H9 (cell line): ENCODE measurements at regions not wholly inside any gene's neighbourhood (a gene's known extent, or its start where the extent isn't known, plus 50 kb on each side); places are given as distances from the start of the nearest gene placed in this dataset.

Experiments used
- DNase-seq: peaks from one replicate; pipeline ENCODE4 v3.0.0-alpha.2; 2017
- H2AFZ ChIP-seq: one replicate; pipeline ENCODE4 v1.6.1; 2013; ENCODE audit warnings: mild to moderate bottlenecking, low read length, control low read depth, moderate library complexity
- H2AK5ac ChIP-seq: 2 replicates; pipeline ENCODE4 v1.6.1; 2013; ENCODE audit warnings: low read length, control low read depth, mixed read lengths; ENCODE audit not compliant: insufficient read length
- H2BK120ac ChIP-seq: one replicate; pipeline ENCODE4 v1.6.1; 2013; ENCODE audit warnings: low read depth, mild to moderate bottlenecking, low read length, control low read depth, inconsistent platforms; ENCODE audit not compliant: poor library complexity, severe bottlenecking
- H2BK12ac ChIP-seq: 2 replicates; pipeline ENCODE4 v1.6.1; 2013; ENCODE audit warnings: low read length, control low read depth, mixed read lengths, low read depth; ENCODE audit not compliant: insufficient read length
- H2BK15ac ChIP-seq: 2 replicates; pipeline ENCODE4 v1.6.1; 2013; ENCODE audit warnings: low read depth, low read length, control low read depth
- H2BK20ac ChIP-seq: one replicate; pipeline ENCODE4 v1.6.1; 2013; ENCODE audit warnings: low read depth, mild to moderate bottlenecking, low read length, control low read depth, inconsistent platforms; ENCODE audit not compliant: poor library complexity, severe bottlenecking
- H2BK5ac ChIP-seq: 2 replicates; pipeline ENCODE4 v1.6.1; 2013; ENCODE audit warnings: low read length, control low read depth, mixed read lengths; ENCODE audit not compliant: insufficient read length
- H3K14ac ChIP-seq: 2 replicates; pipeline ENCODE4 v1.6.1; 2013; ENCODE audit warnings: low read length, control low read depth; ENCODE audit not compliant: insufficient read depth
- H3K18ac ChIP-seq: 2 replicates; pipeline ENCODE4 v1.6.1; 2013; ENCODE audit warnings: low read depth, mild to moderate bottlenecking, mixed read lengths, low read length, control low read depth; ENCODE audit not compliant: insufficient read length
- H3K23ac ChIP-seq: 2 replicates; pipeline ENCODE4 v1.6.1; 2013; ENCODE audit warnings: low read length, control low read depth, mixed read lengths, low read depth; ENCODE audit not compliant: insufficient read length
- H3K23me2 ChIP-seq: 2 replicates; pipeline ENCODE4 v1.6.1; 2013; ENCODE audit warnings: low read depth, mild to moderate bottlenecking, mixed read lengths, low read length, control low read depth; ENCODE audit not compliant: insufficient read length, poor library complexity, severe bottlenecking
- H3K27ac ChIP-seq: 2 replicates; pipeline ENCODE4 v1.5.1; 2013; ENCODE audit warnings: low read length, control low read depth, mixed read lengths, low read depth; ENCODE audit not compliant: insufficient read length
- H3K27me3 ChIP-seq: 2 replicates; pipeline ENCODE4 v1.6.1; 2013; ENCODE audit warnings: low read length, control low read depth, inconsistent platforms; ENCODE audit not compliant: insufficient read depth
- H3K4ac ChIP-seq: 2 replicates; pipeline ENCODE4 v1.6.1; 2013; ENCODE audit warnings: low read depth, mild to moderate bottlenecking, control low read depth, inconsistent platforms, low read length, moderate library complexity
- H3K4me1 ChIP-seq: 2 replicates; pipeline ENCODE4 v1.6.1; 2013; ENCODE audit warnings: low read length, control low read depth, inconsistent platforms; ENCODE audit not compliant: insufficient read depth
- H3K4me2 ChIP-seq: 2 replicates; pipeline ENCODE4 v1.6.1; 2013; ENCODE audit warnings: low read length, control low read depth, mixed read lengths; ENCODE audit not compliant: insufficient read length, insufficient read depth
- H3K56ac ChIP-seq: 2 replicates; pipeline ENCODE4 v1.6.1; 2013; ENCODE audit warnings: low read depth, mild to moderate bottlenecking, mixed read lengths, low read length, control low read depth; ENCODE audit not compliant: insufficient read length
- H3K79me1 ChIP-seq: 2 replicates; pipeline ENCODE4 v1.6.1; 2013; ENCODE audit warnings: low read depth, mild to moderate bottlenecking, moderate library complexity, low read length, control low read depth, inconsistent platforms; ENCODE audit not compliant: insufficient read depth, poor library complexity, severe bottlenecking
- H3K79me2 ChIP-seq: 2 replicates; pipeline ENCODE4 v1.6.1; 2013; ENCODE audit warnings: low read length, control low read depth, inconsistent platforms; ENCODE audit not compliant: insufficient read depth
- H3K9ac ChIP-seq: 2 replicates; pipeline ENCODE4 v1.6.1; 2013; ENCODE audit warnings: low read length, control low read depth, mixed read lengths; ENCODE audit not compliant: insufficient read length; ENCODE audit errors: extremely low read depth
- H3K9me3 ChIP-seq: one replicate; pipeline ENCODE4 v1.6.1; 2013; ENCODE audit warnings: low read depth, low read length, inconsistent platforms; ENCODE audit not compliant: control insufficient read depth
- H3T11ph ChIP-seq: one replicate; pipeline ENCODE4 v1.6.1; 2013; ENCODE audit warnings: mild to moderate bottlenecking, low read length, control low read depth, inconsistent platforms
- H4K20me1 ChIP-seq: one replicate; pipeline ENCODE4 v1.6.1; 2013; ENCODE audit not compliant: control insufficient read depth, insufficient read length, insufficient read depth
- H4K5ac ChIP-seq: 2 replicates; pipeline ENCODE4 v1.6.1; 2013; ENCODE audit warnings: low read depth, mild to moderate bottlenecking, mixed read lengths, low read length, control low read depth; ENCODE audit not compliant: insufficient read length
- H4K8ac ChIP-seq: replicated peaks from 2 replicates; pipeline ENCODE4 v1.6.1; 2013; ENCODE audit warnings: low read length, control low read depth, mixed read lengths, low read depth; ENCODE audit not compliant: insufficient read length
- H4K91ac ChIP-seq: 2 replicates; pipeline ENCODE4 v1.6.1; 2013; ENCODE audit warnings: low read depth, mild to moderate bottlenecking, moderate library complexity, mixed read lengths, low read length, control low read depth; ENCODE audit not compliant: insufficient read length
- H3K27ac Mint-ChIP-seq, 3 experiments: 2 replicates in 2 of 3; 3 replicates in 1 of 3; pipeline ENCODE4 v1.8.0; 2020 to 2021; ENCODE audit warnings: mixed read lengths in 3 of 3, mild to moderate bottlenecking in 1 of 3, moderate library complexity in 1 of 3
- H3K27me3 Mint-ChIP-seq: 2 replicates; pipeline ENCODE4 v1.8.0; 2021; ENCODE audit warnings: low read depth, mild to moderate bottlenecking, moderate library complexity, mixed read lengths
- H3K36me3 Mint-ChIP-seq, 3 experiments: 2 replicates in 2 of 3; 3 replicates in 1 of 3; pipeline ENCODE4 v1.8.0; 2020 to 2021; ENCODE audit warnings: low read depth in 3 of 3, mixed read lengths in 3 of 3; ENCODE audit not compliant: insufficient read depth in 1 of 3
- H3K4me1 Mint-ChIP-seq, 2 experiments: 2 replicates each; pipeline ENCODE4 v1.8.0; 2020; ENCODE audit warnings: mixed read lengths in 2 of 2
- H3K4me3 Mint-ChIP-seq, 2 experiments: 2 replicates in 1 of 2; 3 replicates in 1 of 2; pipeline ENCODE4 v1.8.0; 2020 to 2021; ENCODE audit warnings: mild to moderate bottlenecking in 2 of 2, mixed read lengths in 2 of 2, moderate library complexity in 1 of 2
- H3K9me3 Mint-ChIP-seq, 2 experiments: 2 replicates in 1 of 2; 3 replicates in 1 of 2; pipeline ENCODE4 v1.8.0; 2020; ENCODE audit warnings: mild to moderate bottlenecking in 2 of 2, mixed read lengths in 2 of 2, moderate library complexity in 1 of 2
- WGBS: extraction: QIAGEN DNeasy Blood & Tissue Kit; methylation state at CpG from one replicate; pipeline ENCODE4 v1.1.7; 2013; ENCODE audit warnings: missing lambda C conversion rate, low lambda C conversion rate, mixed read lengths; ENCODE audit not compliant: insufficient read length; ENCODE audit errors: extremely low coverage; 5-methylcytosine and 5-hydroxymethylcytosine counted together
- TF ChIP-seq, protein P1 (sequence below): fragments of 200-600 bp; sonication (generic); conservative IDR thresholded peaks from 3 replicates; pipeline ENCODE4 v1.8.0; 2021; ENCODE audit warnings: antibody characterized with exemption, mild to moderate bottlenecking

DNA sequence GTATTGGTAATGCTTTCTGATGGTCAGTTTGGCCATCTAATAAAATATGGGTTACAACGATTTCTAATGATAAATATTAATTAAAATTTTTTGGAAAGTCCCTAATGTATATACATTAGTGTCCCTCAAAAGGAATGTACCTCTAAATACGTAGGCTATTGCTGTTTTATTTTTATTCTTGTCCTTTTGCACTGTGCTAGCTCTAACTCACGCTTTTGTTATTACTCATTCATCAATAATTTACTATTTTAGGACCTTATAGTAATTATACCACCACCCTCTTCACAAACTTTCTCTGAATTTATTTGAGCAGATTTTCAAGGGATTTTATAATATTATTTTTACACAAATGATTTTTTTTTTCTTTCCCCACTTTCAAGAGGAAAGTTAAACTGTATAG is 795.9 kb upstream of the PCDH9 start:
- H3K27ac Mint-ChIP-seq, result no peak overlapping the region
- no peak overlapping the region for H3K9ac ChIP-seq
- H3K27me3 Mint-ChIP-seq, result no peaks in the 10 kb centered on the region
- no peaks in the 10 kb centered on the region for H3K27me3 ChIP-seq
- peaks cover under 1 to 14% (median 11%) of the 10 kb centered on the region in 3 experiments; a peak in 5 of 7 replicates for H3K36me3 Mint-ChIP-seq
- H3K9me3 Mint-ChIP-seq, result peaks cover 10 to 12% of the 10 kb centered on the region in 2 experiments
- no peak overlapping the region for H2BK5ac ChIP-seq
- H3T11ph ChIP-seq, result no peak overlapping the region
- H2AK5ac ChIP-seq, result no peak overlapping the region
- no peak overlapping the region for H2BK15ac ChIP-seq
- H3K4me3 Mint-ChIP-seq, result no peak overlapping the region
- peaks cover 43 to 44% of the 10 kb centered on the region in 2 experiments for H3K4me1 Mint-ChIP-seq
- no peak overlapping the region for H3K27ac ChIP-seq
- WGBS, result no CpG with 5 or more reads among the region's 3 CpGs
- H3K79me1 ChIP-seq, result no peaks in the 10 kb centered on the region
- no peak overlapping the region for H3K18ac ChIP-seq
- no peaks in the 10 kb centered on the region for H3K79me2 ChIP-seq
- no peak overlapping the region for H4K5ac ChIP-seq
- H2BK120ac ChIP-seq, result no peak overlapping the region
- H3K23me2 ChIP-seq, result no peaks in the 10 kb centered on the region
- H2BK20ac ChIP-seq, result no peak overlapping the region
- TF ChIP-seq, protein P1, sequence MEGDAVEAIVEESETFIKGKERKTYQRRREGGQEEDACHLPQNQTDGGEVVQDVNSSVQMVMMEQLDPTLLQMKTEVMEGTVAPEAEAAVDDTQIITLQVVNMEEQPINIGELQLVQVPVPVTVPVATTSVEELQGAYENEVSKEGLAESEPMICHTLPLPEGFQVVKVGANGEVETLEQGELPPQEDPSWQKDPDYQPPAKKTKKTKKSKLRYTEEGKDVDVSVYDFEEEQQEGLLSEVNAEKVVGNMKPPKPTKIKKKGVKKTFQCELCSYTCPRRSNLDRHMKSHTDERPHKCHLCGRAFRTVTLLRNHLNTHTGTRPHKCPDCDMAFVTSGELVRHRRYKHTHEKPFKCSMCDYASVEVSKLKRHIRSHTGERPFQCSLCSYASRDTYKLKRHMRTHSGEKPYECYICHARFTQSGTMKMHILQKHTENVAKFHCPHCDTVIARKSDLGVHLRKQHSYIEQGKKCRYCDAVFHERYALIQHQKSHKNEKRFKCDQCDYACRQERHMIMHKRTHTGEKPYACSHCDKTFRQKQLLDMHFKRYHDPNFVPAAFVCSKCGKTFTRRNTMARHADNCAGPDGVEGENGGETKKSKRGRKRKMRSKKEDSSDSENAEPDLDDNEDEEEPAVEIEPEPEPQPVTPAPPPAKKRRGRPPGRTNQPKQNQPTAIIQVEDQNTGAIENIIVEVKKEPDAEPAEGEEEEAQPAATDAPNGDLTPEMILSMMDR, result no peak
- H3K9me3 ChIP-seq, result no peaks in the 10 kb centered on the region
- H4K91ac ChIP-seq, result no peak overlapping the region
- H2BK12ac ChIP-seq, result no peak overlapping the region
- no peaks in the 10 kb centered on the region for H4K20me1 ChIP-seq
- no peak overlapping the region for H4K8ac ChIP-seq
- no peak overlapping the region for H3K23ac ChIP-seq
- H3K4me1 ChIP-seq, result peaks cover 7% of the 10 kb centered on the region; the same call in 1 of the 2 replicates
- H3K14ac ChIP-seq, result no peak overlapping the region
- DNase-seq, result no peak
- H2AFZ ChIP-seq, result no peak overlapping the region
- H3K4me2 ChIP-seq, result no peak overlapping the region
- H3K4ac ChIP-seq, result no peak overlapping the region
- no peak overlapping the region for H3K56ac ChIP-seq
